DOHH2 (cell line): ENCODE measurements at regions not wholly inside any gene's neighbourhood (a gene's known extent, or its start where the extent isn't known, plus 50 kb on each side); places are given as distances from the start of the nearest gene placed in this dataset.

ENCODE experiments used
- H3F3A ChIP-seq: fragments of 200-600 bp; sonication (generic), shearing (Covaris generic); 2 replicates; pipeline ENCODE4 v1.6.0; 2016; ENCODE audit warnings: antibody characterized with exemption, mild to moderate bottlenecking; ENCODE audit not compliant: control insufficient read depth, insufficient read depth
- H3K27ac ChIP-seq: fragments of 200-600 bp; sonication (generic); 2 replicates; pipeline ENCODE4 v1.5.1; 2014; ENCODE audit warnings: low read depth, mild to moderate bottlenecking, low read length, moderate library complexity
- H3K27me3 ChIP-seq: fragments of 200-600 bp; sonication (generic); 2 replicates; pipeline ENCODE4 v1.6.1; 2014; ENCODE audit warnings: mild to moderate bottlenecking, low read length, mixed read lengths; ENCODE audit not compliant: control insufficient read depth
- H3K36me3 ChIP-seq: fragments of 200-600 bp; sonication (generic); 2 replicates; pipeline ENCODE4 v1.6.1; 2014; ENCODE audit warnings: mild to moderate bottlenecking, low read length, moderate library complexity, mixed read lengths; ENCODE audit not compliant: control insufficient read depth
- H3K4me1 ChIP-seq: fragments of 200-600 bp; sonication (generic); 2 replicates; pipeline ENCODE4 v1.6.1; 2014; ENCODE audit warnings: mild to moderate bottlenecking, low read length, mixed read lengths; ENCODE audit not compliant: control insufficient read depth
- H3K4me2 ChIP-seq: fragments of 200-600 bp; sonication (generic); 2 replicates; pipeline ENCODE4 v1.6.0; 2014; ENCODE audit warnings: mild to moderate bottlenecking, low read length, moderate library complexity
- H3K4me3 ChIP-seq: fragments of 200-600 bp; sonication (generic); 2 replicates; pipeline ENCODE4 v1.5.1; 2014; ENCODE audit warnings: mild to moderate bottlenecking, low read length, mixed read lengths
- H3K79me2 ChIP-seq: fragments of 200-600 bp; sonication (generic); 2 replicates; pipeline ENCODE4 v1.6.1; 2014; ENCODE audit warnings: mild to moderate bottlenecking, low read length, mixed read lengths; ENCODE audit not compliant: control insufficient read depth
- H3K9me2 ChIP-seq: fragments of 200-600 bp; sonication (generic); replicated peaks from 2 replicates; pipeline ENCODE4 v1.6.1; 2014; ENCODE audit warnings: mild to moderate bottlenecking, low read length, mixed read lengths; ENCODE audit not compliant: control insufficient read depth
- H3K9me3 ChIP-seq: fragments of 200-600 bp; sonication (generic); 2 replicates; pipeline ENCODE4 v1.6.1; 2014; ENCODE audit warnings: antibody characterized with exemption, low read length, mixed read lengths; ENCODE audit not compliant: control insufficient read depth, insufficient read depth
- H4K20me1 ChIP-seq: fragments of 200-600 bp; sonication (generic); 2 replicates; pipeline ENCODE4 v1.6.0; 2014; ENCODE audit warnings: low read depth, mild to moderate bottlenecking, antibody characterized with exemption, low read length, moderate library complexity; ENCODE audit not compliant: control insufficient read depth, insufficient read depth
- EZH2phosphoT487 ChIP-seq: fragments of 200-600 bp; sonication (generic); IDR thresholded peaks from 2 replicates; pipeline ENCODE4 v1.6.1; 2017; ENCODE audit warnings: borderline replicate concordance, mild to moderate bottlenecking, antibody characterized with exemption, low read length, moderate library complexity, mixed read lengths
- TF ChIP-seq, protein P1 (sequence below): fragments of 200-600 bp; sonication (generic); IDR thresholded peaks from one replicate; pipeline ENCODE4 v1.5.1; 2014; ENCODE audit warnings: antibody characterized with exemption, mild to moderate bottlenecking, low read depth, low read length; ENCODE audit not compliant: poor library complexity, severe bottlenecking

DNA sequence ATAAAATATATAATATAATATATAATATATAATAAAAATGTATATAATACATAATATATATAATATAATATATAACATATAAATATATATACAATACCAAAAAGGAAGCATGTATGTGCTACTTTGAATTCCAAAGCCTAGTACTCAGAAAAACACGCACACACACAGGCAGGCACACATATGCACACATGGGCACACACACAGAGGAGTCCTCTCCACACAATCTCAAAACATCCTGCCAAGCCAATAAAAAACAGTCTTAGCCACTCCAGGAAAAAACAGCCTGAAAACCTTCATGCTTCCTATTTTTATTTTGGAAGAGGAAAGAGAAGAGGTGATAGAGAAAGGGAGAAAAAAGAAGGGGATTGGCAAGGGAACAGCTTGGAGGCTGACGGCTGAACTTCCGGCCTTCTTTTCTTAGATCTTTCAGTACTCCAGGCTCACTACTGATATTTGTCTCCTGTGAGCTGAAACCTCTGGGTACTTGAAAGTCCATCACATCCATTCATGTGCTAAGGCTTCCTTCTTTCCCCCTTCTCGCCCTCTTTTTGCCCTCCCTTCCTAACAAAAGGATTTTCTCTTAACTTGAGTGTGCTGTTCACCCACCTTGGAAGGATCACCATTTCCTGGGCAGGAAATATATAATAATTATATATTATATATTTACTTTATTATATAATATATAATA, 394.2 kb downstream of the NUAK1 start:
- Histone ChIP-seq H3K4me3 (no peak overlapping the region), H4K20me1 (no peaks in the 10 kb centered on the region), H3K4me2 (no peak overlapping the region), H3K9me3 (no peaks in the 10 kb centered on the region), H3K4me1 (peaks cover 9% of the 10 kb centered on the region), H3K79me2 (no peaks in the 10 kb centered on the region), H3F3A (no peaks in the 10 kb centered on the region), H3K27me3 (no peaks in the 10 kb centered on the region), H3K27ac (no peak overlapping the region), H3K9me2 (no peaks in the 10 kb centered on the region), H3K36me3 (no peaks in the 10 kb centered on the region)
- TF ChIP-seq, protein P1, sequence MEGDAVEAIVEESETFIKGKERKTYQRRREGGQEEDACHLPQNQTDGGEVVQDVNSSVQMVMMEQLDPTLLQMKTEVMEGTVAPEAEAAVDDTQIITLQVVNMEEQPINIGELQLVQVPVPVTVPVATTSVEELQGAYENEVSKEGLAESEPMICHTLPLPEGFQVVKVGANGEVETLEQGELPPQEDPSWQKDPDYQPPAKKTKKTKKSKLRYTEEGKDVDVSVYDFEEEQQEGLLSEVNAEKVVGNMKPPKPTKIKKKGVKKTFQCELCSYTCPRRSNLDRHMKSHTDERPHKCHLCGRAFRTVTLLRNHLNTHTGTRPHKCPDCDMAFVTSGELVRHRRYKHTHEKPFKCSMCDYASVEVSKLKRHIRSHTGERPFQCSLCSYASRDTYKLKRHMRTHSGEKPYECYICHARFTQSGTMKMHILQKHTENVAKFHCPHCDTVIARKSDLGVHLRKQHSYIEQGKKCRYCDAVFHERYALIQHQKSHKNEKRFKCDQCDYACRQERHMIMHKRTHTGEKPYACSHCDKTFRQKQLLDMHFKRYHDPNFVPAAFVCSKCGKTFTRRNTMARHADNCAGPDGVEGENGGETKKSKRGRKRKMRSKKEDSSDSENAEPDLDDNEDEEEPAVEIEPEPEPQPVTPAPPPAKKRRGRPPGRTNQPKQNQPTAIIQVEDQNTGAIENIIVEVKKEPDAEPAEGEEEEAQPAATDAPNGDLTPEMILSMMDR: no peak
- TF ChIP-seq EZH2phosphoT487: no peak

DNA sequence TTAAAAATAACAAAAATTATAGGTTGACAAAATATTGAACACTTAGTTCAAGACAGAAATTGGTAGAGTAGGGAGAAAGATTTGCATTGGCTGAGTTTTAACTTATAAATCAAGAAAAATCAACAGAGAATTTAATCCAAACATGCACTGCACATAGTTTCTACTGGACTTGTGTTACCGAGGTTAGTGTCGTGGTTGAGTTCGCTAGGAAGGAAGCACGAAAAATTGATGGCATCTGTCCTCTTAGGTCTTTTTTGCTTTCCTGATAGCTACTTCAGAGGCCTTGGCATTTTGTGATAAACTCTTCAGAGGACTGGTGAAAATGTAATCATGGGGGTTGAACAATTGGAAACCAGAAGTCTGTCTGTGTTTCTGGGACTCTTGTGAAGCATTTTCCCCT, 392.9 kb downstream of the NUAK1 start:
- Histone ChIP-seq H4K20me1 (no peaks in the 10 kb centered on the region), H3K27me3 (no peaks in the 10 kb centered on the region), H3K4me1 (peaks cover 6% of the 10 kb centered on the region)

DNA sequence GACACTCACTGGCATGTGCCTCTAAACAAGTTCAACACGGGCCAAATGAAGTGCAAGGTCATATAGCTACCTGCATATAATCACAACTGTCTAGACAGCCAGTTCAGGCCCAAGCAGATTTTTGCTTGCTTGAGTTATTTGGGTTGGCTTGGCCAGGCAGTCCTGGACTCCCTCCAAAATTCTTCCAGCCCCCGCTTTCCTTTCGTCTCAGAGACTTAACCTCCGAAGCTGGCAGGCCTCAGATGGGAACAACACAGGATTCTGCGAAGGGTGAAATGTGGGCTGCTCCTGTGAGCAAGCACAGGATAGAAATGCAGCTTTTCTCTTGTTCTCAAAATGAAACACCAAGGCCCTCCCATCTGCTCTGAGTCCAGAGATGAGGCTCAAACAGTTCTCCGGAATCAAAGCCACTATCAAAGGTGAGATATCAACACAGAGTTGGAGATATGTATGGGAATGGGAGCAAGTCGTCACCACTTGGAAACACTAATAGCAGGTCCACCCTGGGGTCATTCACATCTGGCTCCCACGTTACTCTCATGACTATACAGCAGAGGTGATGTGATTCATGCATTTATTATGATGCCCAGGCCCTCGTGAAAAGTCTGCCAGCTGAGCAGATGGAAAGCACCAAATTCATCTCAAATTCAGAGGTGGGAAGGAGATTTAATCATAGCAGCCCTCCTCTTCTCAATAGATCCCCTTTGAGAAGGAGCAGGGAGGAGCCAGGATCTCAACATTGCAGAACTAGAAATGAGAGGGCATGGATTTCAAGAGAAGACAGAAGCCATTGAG, 389.8 kb downstream of the NUAK1 start:
- TF ChIP-seq EZH2phosphoT487: no peak
- TF ChIP-seq, protein P1: no peak
- Histone ChIP-seq H3K4me2 (no peak overlapping the region), H3K36me3 (no peaks in the 10 kb centered on the region), H3K27me3 (no peaks in the 10 kb centered on the region), H4K20me1 (no peaks in the 10 kb centered on the region), H3K27ac (no peak overlapping the region), H3K9me3 (no peaks in the 10 kb centered on the region), H3F3A (no peaks in the 10 kb centered on the region), H3K4me3 (no peak overlapping the region), H3K79me2 (no peaks in the 10 kb centered on the region), H3K9me2 (no peaks in the 10 kb centered on the region), H3K4me1 (no peaks in the 10 kb centered on the region)

More for the DNA sequence above, 392.9 kb downstream of the NUAK1 start:
- no peaks in the 10 kb centered on the region for H3K9me3 ChIP-seq
- H3K4me3 ChIP-seq: no peak overlapping the region
- no peaks in the 10 kb centered on the region for H3K36me3 ChIP-seq
- H3F3A ChIP-seq: no peaks in the 10 kb centered on the region
- H3K9me2 ChIP-seq: no peaks in the 10 kb centered on the region
- no peaks in the 10 kb centered on the region for H3K79me2 ChIP-seq
- no peak overlapping the region for H3K27ac ChIP-seq
- TF ChIP-seq EZH2phosphoT487: no peak
- TF ChIP-seq, protein P1: no peak
- no peak overlapping the region for H3K4me2 ChIP-seq
